ENCODE measurements at regions not wholly inside any gene's neighbourhood (a gene's known extent, or its start where the extent isn't known, plus 50 kb on each side); places are given as distances from the start of the nearest gene placed in this dataset.

- TF ChIP-seq SMC3 (IDR thresholded peaks at IDR 0.05; ENCODE audit: borderline replicate concordance, low read length) (no peak), CTCF (IDR thresholded peaks at IDR 0.05 in 2 of 3, conservative IDR thresholded peaks at IDR 0.05 in 1 of 3; ENCODE audit: control insufficient read depth in 2 of 3, extremely low read depth in 1 of 3, insufficient read depth in 1 of 3, low read depth in 3 of 3, low read length in 3 of 3) (no peak), NFYB (IDR thresholded peaks at IDR 0.05; ENCODE audit: insufficient read depth, low read depth, low read length) (no peak), BCLAF1 (IDR thresholded peaks at IDR 0.05) (no peak), EGR1 (IDR thresholded peaks at IDR 0.05; ENCODE audit: borderline replicate concordance in 1 of 2, low read depth in 2 of 2, low read length in 2 of 2) (no peak), ZNF592 (IDR thresholded peaks at IDR 0.05) (no peak), PBX3 (IDR thresholded peaks at IDR 0.05; ENCODE audit: insufficient replicate concordance, low read depth, low read length) (no peak), E2F4 (IDR thresholded peaks at IDR 0.05; ENCODE audit: low read depth, low read length) (no peak), IRF3 (IDR thresholded peaks at IDR 0.05) (no peak)
Observed at GRCh38 chr12:111213561-111213960, 155.3 kb downstream of the PHETA1 start.
